Activated CD4-positive, alpha-beta T cell treated with anti-CD3 and anti-CD28 coated beads for 4 hours (primary cell): ENCODE measurements at regions not wholly inside any gene's neighbourhood (a gene's known extent, or its start where the extent isn't known, plus 50 kb on each side); places are given as distances from the start of the nearest gene placed in this dataset.
"Not testable (repeated sequence)": the region's sequence is repeated elsewhere in the genome, so short reads cannot be mapped to it uniquely, and the experiment has no call there.

ENCODE experiments used
- DNase-seq, 2 donors: peaks; one replicate each; pipeline ENCODE4 v3.0.0-alpha.2; 2020

GRCh38 chr15:77909182-77909940 lies 168.2 kb downstream of the TBC1D2B start:
- no peak for DNase-seq

GRCh38 chr15:77908752-77909111 lies 168.8 kb downstream of the TBC1D2B start:
- DNase-seq = not testable (repeated sequence)

- peak in 1 of 2 donors; percentile 46 for DNase-seq
Measured at GRCh38 chr15:77907824-77908751, 169.4 kb downstream of the TBC1D2B start.

- DNase-seq = not testable (repeated sequence)
Measured at GRCh38 chr15:77906062-77906990, 171.2 kb downstream of the TBC1D2B start.

GRCh38 chr15:77905301-77905920 lies 172.1 kb downstream of the TBC1D2B start:
- no peak for DNase-seq

- no peak for DNase-seq
Measured at GRCh38 chr15:77904901-77905300, 172.6 kb downstream of the TBC1D2B start.

- no peak for DNase-seq
Measured at GRCh38 chr15:77904436-77904821, 173.1 kb downstream of the TBC1D2B start.

GRCh38 chr15:77903761-77904435 lies 173.6 kb downstream of the TBC1D2B start:
- DNase-seq = not testable (repeated sequence)

- DNase-seq = not testable (repeated sequence)
Measured at GRCh38 chr15:77902921-77903760, 174.4 kb downstream of the TBC1D2B start.

- DNase-seq = no peak
Measured at GRCh38 chr15:77901921-77902750, 175.4 kb downstream of the TBC1D2B start.

- DNase-seq = no peak
Measured at GRCh38 chr15:77901251-77901881, 176.1 kb downstream of the TBC1D2B start.

- DNase-seq = peak in 1 of 2 donors; percentile 29
Measured at GRCh38 chr15:77900331-77900963, 177.1 kb downstream of the TBC1D2B start.

GRCh38 chr15:77899776-77900175 lies 177.7 kb downstream of the TBC1D2B start:
- not testable (repeated sequence) for DNase-seq

GRCh38 chr15:77898811-77899730 lies 178.4 kb downstream of the TBC1D2B start:
- DNase-seq = no peak

- DNase-seq = no peak
Measured at GRCh38 chr15:77897896-77898406, 179.6 kb downstream of the TBC1D2B start.

- DNase-seq = not testable (repeated sequence)
Measured at GRCh38 chr15:77897113-77897895, 180.2 kb downstream of the TBC1D2B start.
